GM21381 (cell line): ENCODE measurements at regions not wholly inside any gene's neighbourhood (a gene's known extent, or its start where the extent isn't known, plus 50 kb on each side); places are given as distances from the start of the nearest gene placed in this dataset.

Experiments
- ATAC-seq: cut with Tn5 transposase; IDR thresholded peaks from one replicate; pipeline ENCODE4 v1.9.1; 2021; ENCODE audit warnings: mild to moderate bottlenecking, moderate library complexity; ENCODE audit not compliant: unreplicated experiment

GRCh38 chrX:79300856-79301255 lies 66.3 kb downstream of the ITM2A start:
- no peak for ATAC-seq

- ATAC-seq, result no peak
Measured at GRCh38 chrX:79290596-79290995, 76.5 kb downstream of the ITM2A start.

- no peak for ATAC-seq
Measured at GRCh38 chrX:79288733-79289132, 78.4 kb downstream of the ITM2A start.

GRCh38 chrX:79287724-79288123 lies 79.4 kb downstream of the ITM2A start:
- no peak for ATAC-seq

GRCh38 chrX:79281775-79282174 lies 85.4 kb downstream of the ITM2A start:
- ATAC-seq, result no peak

- ATAC-seq, result peak; percentile 91
Measured at GRCh38 chrX:79270401-79270800, 96.7 kb downstream of the ITM2A start.

- ATAC-seq, result no peak
Measured at GRCh38 chrX:79268788-79269187, 98.3 kb downstream of the ITM2A start.

GRCh38 chrX:79266702-79267101 lies 100.4 kb downstream of the ITM2A start:
- no peak for ATAC-seq

GRCh38 chrX:79263550-79263949 lies 103.6 kb downstream of the ITM2A start:
- ATAC-seq, result no peak

- peak; percentile 86 for ATAC-seq
Measured at GRCh38 chrX:79259073-79259689, 108.0 kb downstream of the ITM2A start.

- ATAC-seq, result no peak
Measured at GRCh38 chrX:79243691-79244090, 99.2 kb downstream of the GPR174 start.

- no peak for ATAC-seq
Measured at GRCh38 chrX:79235899-79236298, 91.4 kb downstream of the GPR174 start.

GRCh38 chrX:79231662-79232061 lies 87.2 kb downstream of the GPR174 start:
- no peak for ATAC-seq
